SK-N-SH treated with all-trans-retinoic acid at 6 μM for 48 hours (cell line): ENCODE measurements at regions not wholly inside any gene's neighbourhood (a gene's known extent, or its start where the extent isn't known, plus 50 kb on each side); places are given as distances from the start of the nearest gene placed in this dataset.

Source experiments
- ATAC-seq: fragments of 200-7000 bp; cut with Tn5 transposase; 3 replicates; pipeline ENCODE4 v1.9.1; 2020; ENCODE audit warnings: mild to moderate bottlenecking, moderate library complexity
- ARNTL ChIP-seq: fragments of 450-650 bp; formaldehyde crosslinking; IDR thresholded peaks from 2 replicates; pipeline ENCODE4 v1.5.0; 2020; ENCODE audit warnings: low read depth, mild to moderate bottlenecking, moderate library complexity, borderline replicate concordance
- BACH2 ChIP-seq: fragments of 250-450 bp; sonication (Bioruptor Pico); IDR thresholded peaks from 2 replicates; pipeline ENCODE4 v1.9.0; 2021; ENCODE audit warnings: mild to moderate bottlenecking, borderline replicate concordance
- CSDC2 ChIP-seq: fragments of 250-450 bp; sonication (Bioruptor Pico); IDR thresholded peaks from 2 replicates; pipeline ENCODE4 v1.5.0; 2020; ENCODE audit warnings: mild to moderate bottlenecking, moderate library complexity
- GLIS3 ChIP-seq: fragments of 250-450 bp; sonication (Bioruptor Pico); IDR thresholded peaks from 2 replicates; pipeline ENCODE4 v1.5.0; 2020; ENCODE audit warnings: mild to moderate bottlenecking, moderate library complexity
- ISL1 ChIP-seq: fragments of 250-450 bp; sonication (Bioruptor Pico); IDR thresholded peaks from 2 replicates; pipeline ENCODE4 v2.1.2; 2022; ENCODE audit warnings: mild to moderate bottlenecking, moderate library complexity
- OSR1 ChIP-seq: fragments of 250-450 bp; sonication (Bioruptor Pico); IDR thresholded peaks from 2 replicates; pipeline ENCODE4 v1.8.0; 2022; ENCODE audit warnings: moderate library complexity, mild to moderate bottlenecking, inconsistent platforms
- PPARA ChIP-seq: fragments of 250-450 bp; sonication (Bioruptor Pico); IDR thresholded peaks from 2 replicates; pipeline ENCODE4 v1.5.0; 2020; ENCODE audit warnings: mild to moderate bottlenecking, borderline replicate concordance
- TCF4 ChIP-seq: fragments of 250-450 bp; sonication (Bioruptor Pico); IDR thresholded peaks from 2 replicates; pipeline ENCODE4 v1.8.0; 2021; ENCODE audit warnings: mild to moderate bottlenecking, moderate library complexity, borderline replicate concordance
- TSHZ2 ChIP-seq: fragments of 250-450 bp; sonication (Bioruptor Pico); IDR thresholded peaks from 2 replicates; pipeline ENCODE4 v1.5.0; 2020; ENCODE audit warnings: mild to moderate bottlenecking, moderate library complexity
- ZFP3 ChIP-seq: fragments of 250-450 bp; sonication (Bioruptor Pico); IDR thresholded peaks from 2 replicates; pipeline ENCODE4 v1.5.0; 2020; ENCODE audit warnings: mild to moderate bottlenecking, moderate library complexity
- ZFP30 ChIP-seq: fragments of 450-650 bp; formaldehyde crosslinking; IDR thresholded peaks from 2 replicates; pipeline ENCODE4 v1.5.0; 2022; ENCODE audit warnings: mild to moderate bottlenecking, moderate library complexity
- ZNF565 ChIP-seq: fragments of 450-650 bp; formaldehyde crosslinking; conservative IDR thresholded peaks from 2 replicates; pipeline ENCODE4 v1.5.0; 2020; ENCODE audit warnings: low read depth, mild to moderate bottlenecking, moderate library complexity
- ZNF70 ChIP-seq: fragments of 450-650 bp; formaldehyde crosslinking; IDR thresholded peaks from 2 replicates; pipeline ENCODE4 v1.5.0; 2020; ENCODE audit warnings: mild to moderate bottlenecking, moderate library complexity
- ZNF8 ChIP-seq: fragments of 450-650 bp; formaldehyde crosslinking; IDR thresholded peaks from 2 replicates; pipeline ENCODE4 v1.5.0; 2020; ENCODE audit warnings: mild to moderate bottlenecking, moderate library complexity
- TF ChIP-seq, protein P1 (sequence below): fragments of 250-450 bp; sonication (Bioruptor Pico); IDR thresholded peaks from 2 replicates; pipeline ENCODE4 v1.8.0; 2020; ENCODE audit warnings: mild to moderate bottlenecking, moderate library complexity, borderline replicate concordance
- TF ChIP-seq, protein P2 (sequence below): fragments of 250-450 bp; sonication (Bioruptor Pico); IDR thresholded peaks from 2 replicates; pipeline ENCODE4 v1.5.1; 2021; ENCODE audit warnings: mild to moderate bottlenecking, moderate library complexity
- TF ChIP-seq, protein P3 (sequence below): fragments of 250-450 bp; sonication (Bioruptor Pico); IDR thresholded peaks from 2 replicates; pipeline ENCODE4 v1.8.0; 2021; ENCODE audit warnings: low read depth, mild to moderate bottlenecking, moderate library complexity, borderline replicate concordance

- no peak for TF ChIP-seq ZNF70
- TF ChIP-seq GLIS3, result no peak
- no peak for TF ChIP-seq TSHZ2
- TF ChIP-seq ZFP30 (CRISPR knock-in tag), result no peak
- TF ChIP-seq, protein P1, sequence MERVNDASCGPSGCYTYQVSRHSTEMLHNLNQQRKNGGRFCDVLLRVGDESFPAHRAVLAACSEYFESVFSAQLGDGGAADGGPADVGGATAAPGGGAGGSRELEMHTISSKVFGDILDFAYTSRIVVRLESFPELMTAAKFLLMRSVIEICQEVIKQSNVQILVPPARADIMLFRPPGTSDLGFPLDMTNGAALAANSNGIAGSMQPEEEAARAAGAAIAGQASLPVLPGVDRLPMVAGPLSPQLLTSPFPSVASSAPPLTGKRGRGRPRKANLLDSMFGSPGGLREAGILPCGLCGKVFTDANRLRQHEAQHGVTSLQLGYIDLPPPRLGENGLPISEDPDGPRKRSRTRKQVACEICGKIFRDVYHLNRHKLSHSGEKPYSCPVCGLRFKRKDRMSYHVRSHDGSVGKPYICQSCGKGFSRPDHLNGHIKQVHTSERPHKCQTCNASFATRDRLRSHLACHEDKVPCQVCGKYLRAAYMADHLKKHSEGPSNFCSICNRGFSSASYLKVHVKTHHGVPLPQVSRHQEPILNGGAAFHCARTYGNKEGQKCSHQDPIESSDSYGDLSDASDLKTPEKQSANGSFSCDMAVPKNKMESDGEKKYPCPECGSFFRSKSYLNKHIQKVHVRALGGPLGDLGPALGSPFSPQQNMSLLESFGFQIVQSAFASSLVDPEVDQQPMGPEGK (CRISPR knock-in tag), result no peak
- no peak for TF ChIP-seq ZNF565 (CRISPR knock-in tag)
- TF ChIP-seq PPARA (CRISPR knock-in tag), result no peak
- no peak for TF ChIP-seq ZNF8 (CRISPR knock-in tag)
- TF ChIP-seq, protein P2, sequence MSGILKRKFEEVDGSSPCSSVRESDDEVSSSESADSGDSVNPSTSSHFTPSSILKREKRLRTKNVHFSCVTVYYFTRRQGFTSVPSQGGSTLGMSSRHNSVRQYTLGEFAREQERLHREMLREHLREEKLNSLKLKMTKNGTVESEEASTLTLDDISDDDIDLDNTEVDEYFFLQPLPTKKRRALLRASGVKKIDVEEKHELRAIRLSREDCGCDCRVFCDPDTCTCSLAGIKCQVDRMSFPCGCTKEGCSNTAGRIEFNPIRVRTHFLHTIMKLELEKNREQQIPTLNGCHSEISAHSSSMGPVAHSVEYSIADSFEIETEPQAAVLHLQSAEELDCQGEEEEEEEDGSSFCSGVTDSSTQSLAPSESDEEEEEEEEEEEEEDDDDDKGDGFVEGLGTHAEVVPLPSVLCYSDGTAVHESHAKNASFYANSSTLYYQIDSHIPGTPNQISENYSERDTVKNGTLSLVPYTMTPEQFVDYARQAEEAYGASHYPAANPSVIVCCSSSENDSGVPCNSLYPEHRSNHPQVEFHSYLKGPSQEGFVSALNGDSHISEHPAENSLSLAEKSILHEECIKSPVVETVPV (CRISPR knock-in tag), result no peak
- TF ChIP-seq, protein P3, sequence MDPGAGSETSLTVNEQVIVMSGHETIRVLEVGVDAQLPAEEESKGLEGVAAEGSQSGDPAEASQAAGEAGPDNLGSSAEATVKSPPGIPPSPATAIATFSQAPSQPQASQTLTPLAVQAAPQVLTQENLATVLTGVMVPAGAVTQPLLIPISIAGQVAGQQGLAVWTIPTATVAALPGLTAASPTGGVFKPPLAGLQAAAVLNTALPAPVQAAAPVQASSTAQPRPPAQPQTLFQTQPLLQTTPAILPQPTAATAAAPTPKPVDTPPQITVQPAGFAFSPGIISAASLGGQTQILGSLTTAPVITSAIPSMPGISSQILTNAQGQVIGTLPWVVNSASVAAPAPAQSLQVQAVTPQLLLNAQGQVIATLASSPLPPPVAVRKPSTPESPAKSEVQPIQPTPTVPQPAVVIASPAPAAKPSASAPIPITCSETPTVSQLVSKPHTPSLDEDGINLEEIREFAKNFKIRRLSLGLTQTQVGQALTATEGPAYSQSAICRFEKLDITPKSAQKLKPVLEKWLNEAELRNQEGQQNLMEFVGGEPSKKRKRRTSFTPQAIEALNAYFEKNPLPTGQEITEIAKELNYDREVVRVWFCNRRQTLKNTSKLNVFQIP (CRISPR knock-in tag), result no peak
- TF ChIP-seq BACH2 (CRISPR knock-in tag), result no peak
- TF ChIP-seq ISL1, result no peak; the same call in 1 of the 2 replicates
- no peak for TF ChIP-seq CSDC2 (CRISPR knock-in tag)
- ATAC-seq, result no peak
Observed at GRCh38 chr13:80633251-80633650, 292.3 kb upstream of the SPRY2 start.

- TF ChIP-seq ZFP30 (CRISPR knock-in tag), result no peak
- TF ChIP-seq ZFP3 (CRISPR knock-in tag), result no peak
- TF ChIP-seq ZNF565 (CRISPR knock-in tag), result no peak
- TF ChIP-seq CSDC2 (CRISPR knock-in tag), result no peak
- no peak for TF ChIP-seq ISL1
- TF ChIP-seq TCF4 (CRISPR knock-in tag), result no peak
- no peak for TF ChIP-seq ARNTL (CRISPR knock-in tag)
- TF ChIP-seq, protein P3 (CRISPR knock-in tag), result no peak
- TF ChIP-seq OSR1 (CRISPR knock-in tag), result no peak
- TF ChIP-seq ZNF8 (CRISPR knock-in tag), result no peak
- TF ChIP-seq, all 23 proteins: peak for 0
Observed at GRCh38 chr13:80630685-80631121, 289.8 kb upstream of the SPRY2 start.

DNA sequence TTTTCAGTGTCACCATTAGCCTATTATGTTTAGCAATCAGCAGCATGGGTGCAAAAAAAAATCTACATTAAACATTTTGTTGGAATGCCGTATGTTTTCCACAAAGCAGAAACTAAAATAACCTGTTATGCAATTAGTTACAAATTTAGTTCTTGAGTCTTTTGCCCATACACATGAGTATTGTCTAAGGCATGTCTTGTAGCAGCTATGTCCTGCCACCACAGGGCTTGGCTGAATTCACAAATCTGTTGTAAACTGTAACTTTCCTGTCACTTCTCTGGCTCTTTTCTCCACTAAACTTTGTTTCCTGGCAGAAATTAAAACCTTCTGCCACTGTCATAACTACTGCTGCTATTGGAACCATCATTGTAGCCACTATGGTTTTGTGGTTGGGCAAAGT, 277.9 kb upstream of the SPRY2 start:
- TF ChIP-seq OSR1 (CRISPR knock-in tag), result no peak
- TF ChIP-seq, protein P2 (CRISPR knock-in tag), result no peak
- no peak for ATAC-seq

More at GRCh38 chr13:80630685-80631121, 289.8 kb upstream of the SPRY2 start:
- ATAC-seq, result peak; percentile 49
